ENCODE measurements at regions not wholly inside any gene's neighbourhood (a gene's known extent, or its start where the extent isn't known, plus 50 kb on each side); places are given as distances from the start of the nearest gene placed in this dataset.

- ChIA-PET CTCF (no interaction called here), POLR2A (no interaction called here)
- no peak for TF ChIP-seq CTCF (IDR thresholded peaks at IDR 0.05; ENCODE audit: insufficient read depth, low read length, missing control alignments)
- no peak overlapping the region for H3K4me3 ChIP-seq (ENCODE audit: low read depth, low read length)
- DNase-seq (ENCODE audit: low read depth, low spot score): no peak
Measured at GRCh38 chr14:101191101-101191720, 287.7 kb upstream of the RTL1 start.

- CTCF ChIA-PET: no interaction called here
- no peak overlapping the region for H3K4me3 ChIP-seq (ENCODE audit: low read depth, low read length)
- POLR2A ChIA-PET: no interaction called here
- no peak for TF ChIP-seq CTCF (IDR thresholded peaks at IDR 0.05; ENCODE audit: insufficient read depth, low read length, missing control alignments)
- DNase-seq (ENCODE audit: low read depth, low spot score): no peak
Measured at GRCh38 chr14:101191721-101192660, 288.5 kb upstream of the RTL1 start.

GRCh38 chr14:101192661-101193000, 289.1 kb upstream of the RTL1 start:
- DNase-seq (ENCODE audit: low read depth, low spot score): no peak
- no peak for TF ChIP-seq CTCF (IDR thresholded peaks at IDR 0.05; ENCODE audit: insufficient read depth, low read length, missing control alignments)
- H3K4me3 ChIP-seq (ENCODE audit: low read depth, low read length): no peak overlapping the region
- ChIA-PET CTCF (no interaction called here), POLR2A (no interaction called here)

- ChIA-PET CTCF (no interaction called here), POLR2A (no interaction called here)
- no peak for DNase-seq (ENCODE audit: low read depth, low spot score)
- no peak overlapping the region for H3K4me3 ChIP-seq (ENCODE audit: low read depth, low read length)
- TF ChIP-seq CTCF (IDR thresholded peaks at IDR 0.05; ENCODE audit: insufficient read depth, low read length, missing control alignments): no peak
Measured at GRCh38 chr14:101193106-101193844, 289.8 kb upstream of the RTL1 start.

GRCh38 chr14:101193845-101194372, 290.4 kb upstream of the RTL1 start:
- ChIA-PET CTCF (no interaction called here), POLR2A (no interaction called here)
- H3K4me3 ChIP-seq (ENCODE audit: low read depth, low read length): no peak overlapping the region
- no peak for TF ChIP-seq CTCF (IDR thresholded peaks at IDR 0.05; ENCODE audit: insufficient read depth, low read length, missing control alignments)
- DNase-seq (ENCODE audit: low read depth, low spot score): no peak

Measured in AG04449 (cell line).